GM12878 (cell line): ENCODE measurements at regions not wholly inside any gene's neighbourhood (a gene's known extent, or its start where the extent isn't known, plus 50 kb on each side); places are given as distances from the start of the nearest gene placed in this dataset.

Source experiments
- ATAC-seq: fragments of 200-7000 bp; cut with Tn5 transposase; 3 replicates; pipeline ENCODE4 v1.9.1; 2020; ENCODE audit warnings: mild to moderate bottlenecking, moderate library complexity
- BruUV-seq: library from RNA; stranded (reverse); fragments of 400-500 nt; replicated peaks from 2 replicates; lab custom pipeline; 2021; lab: Mats Ljungman, UMichigan
- CTCF ChIA-PET: fragments of 300-600 bp; sonication (Branson Sonifier 250); formaldehyde crosslinking; extraction: SDS; loops from one replicate; lab custom pipeline; 2021; ENCODE audit warnings: inconsistent platforms; lab: Yijun Ruan, JAX
- POLR2A ChIA-PET: fragments of 350-600 bp; formaldehyde crosslinking; extraction: SDS; loops from one replicate; lab custom pipeline; 2021; ENCODE audit warnings: inconsistent platforms; lab: Charles Lee
- RAD21 ChIA-PET: fragments of 300-600 bp; sonication (Branson Sonifier 250); formaldehyde crosslinking; loops from one replicate; lab custom pipeline; 2023; ENCODE audit warnings: antibody characterized with exemption; ENCODE audit not compliant: unreplicated experiment; lab: Charles Lee
- SMC1A ChIA-PET: fragments of 300-600 bp; sonication (Branson Sonifier 250); formaldehyde crosslinking; loops from one replicate; lab custom pipeline; 2023; ENCODE audit not compliant: unreplicated experiment, uncharacterized antibody; lab: Charles Lee
- DNase-seq: peaks from one replicate; pipeline ENCODE4 v3.0.0-alpha.2; 2011; ENCODE audit warnings: low read depth, low spot score
- FAIRE-seq: peaks from 3 replicates; lab custom pipeline; 2011; peaks lifted over from hg19 to GRCh38; lab: Jason Lieb, UNC
- H2AFZ ChIP-seq: 2 replicates; pipeline ENCODE4 v1.6.0; 2011; ENCODE audit warnings: low read depth, low read length, control low read depth; ENCODE audit not compliant: control insufficient read depth
- H3K27ac ChIP-seq: 2 replicates; pipeline ENCODE4 v1.5.1; 2011; ENCODE audit warnings: control low read depth; ENCODE audit not compliant: control insufficient read depth, insufficient read depth
- H3K27me3 ChIP-seq, 2 experiments: replicated peaks in 1 of 2; 2 replicates each; pipeline versions ENCODE4 v1.6.0 to v1.6.1; 2011; ENCODE audit warnings: low read length in 1 of 2; ENCODE audit not compliant: control insufficient read depth in 2 of 2, insufficient read depth in 2 of 2
- H3K36me3 ChIP-seq, 2 experiments: 2 replicates each; pipeline ENCODE4 v1.5.1; 2011; ENCODE audit warnings: low read length in 1 of 2; ENCODE audit not compliant: control insufficient read depth in 2 of 2, insufficient read depth in 2 of 2
- H3K4me1 ChIP-seq: 2 replicates; pipeline ENCODE4 v1.6.1; 2011; ENCODE audit warnings: mild to moderate bottlenecking, low read length, moderate library complexity, mixed read lengths; ENCODE audit not compliant: control insufficient read depth, insufficient read depth
- H3K4me2 ChIP-seq: 2 replicates; pipeline ENCODE4 v1.6.0; 2011; ENCODE audit warnings: control low read depth; ENCODE audit not compliant: control insufficient read depth, insufficient read depth
- H3K4me3 ChIP-seq: fragments of 200-600 bp; sonication (generic); 2 replicates; pipeline ENCODE4 v1.5.1; 2016
- H3K79me2 ChIP-seq: 2 replicates; pipeline ENCODE4 v1.6.0; 2011; ENCODE audit warnings: low read length; ENCODE audit not compliant: control insufficient read depth, insufficient read depth
- H3K9ac ChIP-seq: 2 replicates; pipeline ENCODE4 v1.8.0; 2011; ENCODE audit warnings: low read length, control low read depth, mixed read lengths; ENCODE audit not compliant: control insufficient read depth, insufficient read depth
- H3K9me3 ChIP-seq: replicated peaks from 3 replicates; pipeline ENCODE4 v1.5.1; 2011; ENCODE audit warnings: mild to moderate bottlenecking, low read length; ENCODE audit not compliant: control insufficient read depth, insufficient read depth
- H4K20me1 ChIP-seq: 2 replicates; pipeline ENCODE4 v1.6.0; 2011; ENCODE audit not compliant: control insufficient read depth, insufficient read depth
- ATF3 ChIP-seq: IDR thresholded peaks from 2 replicates; pipeline ENCODE4 v1.6.1; 2011; ENCODE audit warnings: low read depth, mild to moderate bottlenecking, low read length, moderate library complexity, borderline replicate concordance; ENCODE audit errors: extremely low read depth
- BRCA1 ChIP-seq: IDR thresholded peaks from 2 replicates; pipeline ENCODE4 v1.6.1; 2011; ENCODE audit warnings: low read depth, low read length, improper control_type of control experiment
- CHD1 ChIP-seq: IDR thresholded peaks from 2 replicates; pipeline ENCODE4 v1.6.1; 2012; ENCODE audit warnings: low read depth, low read length, improper control_type of control experiment
- E2F4 ChIP-seq: IDR thresholded peaks from 2 replicates; pipeline ENCODE4 v1.6.1; 2012; ENCODE audit warnings: low read depth, low read length, improper control_type of control experiment
- JUNB ChIP-seq: IDR thresholded peaks from 2 replicates; pipeline ENCODE4 v1.6.1; 2016; ENCODE audit warnings: antibody characterized with exemption, mild to moderate bottlenecking
- MTA3 ChIP-seq: IDR thresholded peaks from 2 replicates; pipeline ENCODE4 v1.6.1; 2012; ENCODE audit warnings: low read length, inconsistent platforms, borderline replicate concordance
- MYC ChIP-seq: IDR thresholded peaks from 2 replicates; pipeline ENCODE4 v1.6.1; 2011; ENCODE audit warnings: mild to moderate bottlenecking, low read length, moderate library complexity, inconsistent platforms; ENCODE audit not compliant: insufficient read depth, insufficient replicate concordance, insufficient read length, severe bottlenecking
- NRF1 ChIP-seq: conservative IDR thresholded peaks from 2 replicates; pipeline ENCODE4 v1.6.1; 2011; ENCODE audit warnings: mild to moderate bottlenecking, low read depth, low read length, improper control_type of control experiment
- PBX3 ChIP-seq: IDR thresholded peaks from 2 replicates; pipeline ENCODE4 v1.6.1; 2011; ENCODE audit warnings: mild to moderate bottlenecking, low read depth, low read length, moderate library complexity; ENCODE audit not compliant: insufficient replicate concordance
- POLR2AphosphoS5 ChIP-seq: IDR thresholded peaks from 2 replicates; pipeline ENCODE4 v1.6.1; 2011; ENCODE audit warnings: mild to moderate bottlenecking, low read length, inconsistent platforms
- PRDM15 ChIP-seq: fragments of 450-650 bp; formaldehyde crosslinking; IDR thresholded peaks from 2 replicates; pipeline ENCODE4 v1.4.0; 2020; ENCODE audit warnings: mild to moderate bottlenecking, moderate library complexity
- RB1 ChIP-seq: fragments of 450-650 bp; formaldehyde crosslinking; IDR thresholded peaks from 2 replicates; pipeline ENCODE4 v1.6.1; 2017; ENCODE audit warnings: mild to moderate bottlenecking, borderline replicate concordance
- SIN3A ChIP-seq: IDR thresholded peaks from 2 replicates; pipeline ENCODE4 v1.6.1; 2012; ENCODE audit warnings: low read depth, low read length, improper control_type of control experiment
- SREBF1 ChIP-seq: IDR thresholded peaks from 2 replicates; pipeline ENCODE4 v1.6.1; 2012; ENCODE audit warnings: mild to moderate bottlenecking, low read length
- SUPT20H ChIP-seq: IDR thresholded peaks from 2 replicates; pipeline ENCODE4 v1.6.1; 2011; ENCODE audit warnings: low read depth, mild to moderate bottlenecking, low read length, moderate library complexity, borderline replicate concordance; ENCODE audit not compliant: control insufficient read depth
- TAF1 ChIP-seq: IDR thresholded peaks from 2 replicates; pipeline ENCODE4 v1.6.1; 2011; ENCODE audit warnings: mild to moderate bottlenecking, low read depth, low read length, borderline replicate concordance
- YBX1 ChIP-seq: fragments of 450-650 bp; IDR thresholded peaks from 2 replicates; pipeline ENCODE4 v1.6.1; 2016; ENCODE audit warnings: antibody characterized with exemption
- ZNF274 ChIP-seq: IDR thresholded peaks from one replicate; pipeline ENCODE4 v1.8.0; 2011; ENCODE audit not compliant: insufficient read length, insufficient read depth
- WGBS: methylation state at CpG from one replicate; pipeline ENCODE4 v1.1.6; 2016; ENCODE audit warnings: low lambda C conversion rate; ENCODE audit not compliant: insufficient replicate concordance, insufficient coverage; ENCODE audit errors: missing lambda C conversion rate; 5-methylcytosine and 5-hydroxymethylcytosine counted together
- in situ Hi-C: fragments of 300-500 bp; cut with MboI; formaldehyde crosslinking; loops from 9 replicates; pipeline ENCODE4 v1.14.3; 2018; ENCODE audit warnings: mixed read lengths
- intact Hi-C: fragments of 100-400 bp; cut with micrococcal nuclease; formaldehyde crosslinking; loops from one replicate; pipeline ENCODE4 v1.14.2; 2022; ENCODE audit not compliant: unreplicated experiment

- H3K27ac ChIP-seq: no peak overlapping the region
- no peaks in the 10 kb centered on the region for H3K79me2 ChIP-seq
- no TSS peak for BruUV-seq
- no peak overlapping the region for H2AFZ ChIP-seq
- ATAC-seq: no peak
- RAD21 ChIA-PET: no interaction called here
- DNase-seq: no peak
- no peaks in the 10 kb centered on the region for H4K20me1 ChIP-seq
- in situ Hi-C loops: no loop called here
- H3K9me3 ChIP-seq: no peaks in the 10 kb centered on the region
- 60% methylated on average over 4 of the region's 4 CpGs for WGBS
- no peak overlapping the region for H3K9ac ChIP-seq
- SMC1A ChIA-PET: no interaction called here
- CTCF ChIA-PET: interaction anchor here (1.5 kb wide), 1 partner anchor 348 kb away, joined by 3 read pairs; no protein-coding TSS in a partner anchor
- no peak for FAIRE-seq
- H3K27me3 ChIP-seq: peaks cover 0 to 2% of the 10 kb centered on the region in 2 experiments; a peak in 1 of 4 replicates
- H3K4me2 ChIP-seq: no peak overlapping the region
- TF ChIP-seq SREBF1 (no peak), RB1 (no peak), SIN3A (no peak), NRF1 (no peak), POLR2AphosphoS5 (no peak), JUNB (no peak), CHD1 (no peak), MTA3 (no peak), PRDM15 (CRISPR knock-in tag) (no peak), YBX1 (no peak), ATF3 (no peak), SUPT20H (no peak), BRCA1 (no peak), ZNF274 (no peak), TAF1 (no peak), E2F4 (no peak), PBX3 (no peak), MYC (no peak)
- H3K36me3 ChIP-seq: no peaks in the 10 kb centered on the region
- no peaks in the 10 kb centered on the region for H3K4me1 ChIP-seq
- no peak overlapping the region for H3K4me3 ChIP-seq
- POLR2A ChIA-PET: no interaction called here
- intact Hi-C loops: loop anchor here (10.0 kb wide), 1 partner anchor 338 kb away; no protein-coding TSS in a partner anchor
Measured at GRCh38 chr11:115672999-115673411, 168.8 kb upstream of the CADM1 start.
